HepG2 (cell line): ENCODE measurements at regions not wholly inside any gene's neighbourhood (a gene's known extent, or its start where the extent isn't known, plus 50 kb on each side); places are given as distances from the start of the nearest gene placed in this dataset.

Experiments
- ATAC-seq: fragments of 200-7000 bp; cut with Tn5 transposase; 3 replicates; pipeline ENCODE4 v1.9.1; 2020; ENCODE audit warnings: mild to moderate bottlenecking, moderate library complexity
- BruUV-seq: library from RNA; stranded (reverse); fragments of 400-500 nt; replicated peaks from 2 replicates; lab custom pipeline; 2021; lab: Mats Ljungman, UMichigan
- CTCF ChIA-PET: fragments of 300-600 bp; formaldehyde crosslinking; extraction: SDS; loops from one replicate; lab custom pipeline; 2021; ENCODE audit warnings: low total read pairs, inconsistent platforms, low intra/inter-chr PET ratio; lab: Yijun Ruan, JAX
- POLR2A ChIA-PET: fragments of 350-600 bp; sonication (Branson Sonifier 250); formaldehyde crosslinking; loops from one replicate; lab custom pipeline; 2020; ENCODE audit warnings: antibody characterized with exemption, inconsistent platforms; lab: Yijun Ruan, JAX
- DNase-seq: peaks from one replicate; pipeline ENCODE4 v3.0.0-alpha.2; 2015; ENCODE audit warnings: low spot score
- FAIRE-seq: peaks from 3 replicates; lab custom pipeline; 2011; peaks lifted over from hg19 to GRCh38; lab: Jason Lieb, UNC
- H2AFZ ChIP-seq: one replicate; pipeline ENCODE4 v1.6.1; 2011; ENCODE audit warnings: low read length, inconsistent platforms
- H3K27ac ChIP-seq: fragments of 300-600 bp; 3 replicates; pipeline ENCODE4 v1.8.0; 2011; ENCODE audit warnings: mixed run types, mild to moderate bottlenecking, mixed read lengths, low read length, inconsistent platforms; ENCODE audit not compliant: insufficient read depth; ENCODE audit errors: extremely low read length
- H3K27me3 ChIP-seq, 2 experiments: fragments of 200-600 bp in 1 of 2; 2 replicates in 1 of 2; 3 replicates in 1 of 2; pipeline versions ENCODE4 v1.6.0 to v1.8.0; 2011; ENCODE audit warnings: low read length in 2 of 2, mild to moderate bottlenecking in 2 of 2, moderate library complexity in 2 of 2, inconsistent platforms in 1 of 2; ENCODE audit not compliant: insufficient read depth in 2 of 2, control insufficient read depth in 1 of 2
- H3K36me3 ChIP-seq, 2 experiments: fragments of 200-600 bp in 1 of 2; replicated peaks in 1 of 2; 2 replicates in 1 of 2; 3 replicates in 1 of 2; pipeline versions ENCODE4 v1.5.1 to v1.8.0; 2011; ENCODE audit warnings: low read length in 2 of 2, inconsistent platforms in 1 of 2; ENCODE audit not compliant: insufficient read depth in 2 of 2, control insufficient read depth in 1 of 2
- H3K4me1 ChIP-seq: 2 replicates; pipeline ENCODE4 v1.5.1; 2012; ENCODE audit warnings: low read length, inconsistent platforms; ENCODE audit not compliant: insufficient read depth
- H3K4me2 ChIP-seq: 2 replicates; pipeline ENCODE4 v1.6.0; 2011; ENCODE audit warnings: low read depth, low read length, inconsistent platforms
- H3K4me3 ChIP-seq, 3 experiments: fragments of 200-600 bp in 1 of 3; sonication (generic), shearing (Covaris generic) in 1 of 3; replicated peaks in 1 of 3; 2 replicates each; pipeline ENCODE4 v1.5.1; 2011 to 2016; ENCODE audit warnings: low read length in 3 of 3, inconsistent platforms in 2 of 3, low read depth in 2 of 3, mild to moderate bottlenecking in 2 of 3, control low read depth in 1 of 3, mixed read lengths in 1 of 3; ENCODE audit not compliant: insufficient read depth in 1 of 3
- H3K79me2 ChIP-seq: one replicate; pipeline ENCODE4 v1.6.1; 2011; ENCODE audit warnings: low read length, inconsistent platforms; ENCODE audit not compliant: insufficient read depth
- H3K9ac ChIP-seq: 2 replicates; pipeline ENCODE4 v1.6.0; 2011; ENCODE audit warnings: mild to moderate bottlenecking, low read depth, low read length, inconsistent platforms; ENCODE audit not compliant: insufficient read depth
- H3K9me3 ChIP-seq: 2 replicates; pipeline ENCODE4 v1.5.1; 2012; ENCODE audit warnings: mild to moderate bottlenecking, low read length
- H4K20me1 ChIP-seq: 2 replicates; pipeline ENCODE4 v1.6.0; 2011; ENCODE audit warnings: inconsistent platforms, mild to moderate bottlenecking, low read length, moderate library complexity; ENCODE audit not compliant: insufficient read depth
- HNRNPL ChIP-seq: fragments of 200-400 bp; formaldehyde crosslinking; IDR thresholded peaks from 2 replicates; pipeline ENCODE4 v1.6.1; 2017; ENCODE audit warnings: mild to moderate bottlenecking, low read depth, low read length
- HOXA7 ChIP-seq: sonication (generic); formaldehyde crosslinking; IDR thresholded peaks from 2 replicates; pipeline ENCODE4 v1.8.1; 2022; ENCODE audit warnings: mild to moderate bottlenecking, missing genetic modification reagents, moderate library complexity
- MBNL3 ChIP-seq: fragments of 250-450 bp; sonication (Bioruptor Pico); conservative IDR thresholded peaks from 2 replicates; pipeline ENCODE4 v1.8.0; 2022; ENCODE audit warnings: mild to moderate bottlenecking, inconsistent platforms
- NPAS2 ChIP-seq: sonication (generic); formaldehyde crosslinking; IDR thresholded peaks from 2 replicates; pipeline ENCODE4 v1.8.0; 2022; ENCODE audit warnings: mild to moderate bottlenecking, missing genetic modification reagents, borderline replicate concordance
- STAG1 ChIP-seq: sonication (generic); formaldehyde crosslinking; IDR thresholded peaks from 2 replicates; pipeline ENCODE4 v1.4.0; 2020; ENCODE audit warnings: missing genetic modification reagents
- ZFYVE20 ChIP-seq: sonication (generic); formaldehyde crosslinking; IDR thresholded peaks from 2 replicates; pipeline ENCODE4 v1.8.0; 2023; ENCODE audit warnings: low read depth, mild to moderate bottlenecking, moderate library complexity, missing genetic modification reagents, borderline replicate concordance
- ZNF333 ChIP-seq: sonication (generic); formaldehyde crosslinking; IDR thresholded peaks from 2 replicates; pipeline ENCODE4 v1.4.0; 2020; ENCODE audit warnings: mild to moderate bottlenecking, missing genetic modification reagents, borderline replicate concordance
- WGBS: methylation state at CpG from one replicate; pipeline ENCODE4 v1.1.6; 2017; ENCODE audit warnings: low lambda C conversion rate; 5-methylcytosine and 5-hydroxymethylcytosine counted together
- in situ Hi-C: cut with HindIII; loops from 2 replicates; pipeline ENCODE4 v1.10.0; 2017; ENCODE audit warnings: low pct_unique_long_range_greater_than_20kb; ENCODE audit not compliant: extremely low pct_ligation_motif_present
- intact Hi-C: fragments of 100-400 bp; cut with micrococcal nuclease; formaldehyde crosslinking; loops from one replicate; pipeline ENCODE4 v1.10.0; 2022; ENCODE audit not compliant: unreplicated experiment
- TF ChIP-seq, protein P1 (sequence below): sonication (generic); formaldehyde crosslinking; IDR thresholded peaks from 2 replicates; pipeline ENCODE4 v1.4.0; 2020; ENCODE audit warnings: missing genetic modification reagents
- TF ChIP-seq, protein P2 (sequence below): sonication (generic); formaldehyde crosslinking; IDR thresholded peaks from 2 replicates; pipeline ENCODE4 v1.4.0; 2020; ENCODE audit warnings: missing genetic modification reagents, mild to moderate bottlenecking, borderline replicate concordance
- TF ChIP-seq, protein P3 (sequence below), 2 experiments: sonication (generic) in 1 of 2; formaldehyde crosslinking in 1 of 2; IDR thresholded peaks; 2 replicates each; pipeline versions ENCODE4 v1.5.1 to v1.6.1; 2011 to 2020; ENCODE audit warnings: borderline replicate concordance in 1 of 2, low read depth in 1 of 2, low read length in 1 of 2, mild to moderate bottlenecking in 1 of 2, missing genetic modification reagents in 1 of 2, moderate library complexity in 1 of 2

DNA sequence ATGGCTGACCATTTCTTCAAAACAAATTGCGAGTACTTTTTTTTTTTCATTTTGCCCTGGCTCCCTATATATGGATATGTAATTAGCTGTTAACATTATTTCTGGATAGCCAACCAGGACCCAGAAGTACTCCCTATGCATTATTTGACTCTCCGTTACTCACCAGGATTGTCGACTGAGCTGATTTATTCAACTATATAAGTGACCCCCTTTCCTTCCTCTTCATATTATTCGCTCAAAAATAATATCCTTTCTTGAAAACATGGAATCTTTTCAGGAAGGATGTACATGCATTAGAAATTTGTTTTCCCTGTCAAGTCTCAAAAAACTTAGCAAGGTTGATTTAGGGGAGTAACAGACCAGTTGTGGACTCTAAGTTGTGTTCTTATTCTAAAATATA lies 114.1 kb upstream of the KLHL4 start:
- TF ChIP-seq ZFYVE20, result no peak
- TF ChIP-seq, protein P1, sequence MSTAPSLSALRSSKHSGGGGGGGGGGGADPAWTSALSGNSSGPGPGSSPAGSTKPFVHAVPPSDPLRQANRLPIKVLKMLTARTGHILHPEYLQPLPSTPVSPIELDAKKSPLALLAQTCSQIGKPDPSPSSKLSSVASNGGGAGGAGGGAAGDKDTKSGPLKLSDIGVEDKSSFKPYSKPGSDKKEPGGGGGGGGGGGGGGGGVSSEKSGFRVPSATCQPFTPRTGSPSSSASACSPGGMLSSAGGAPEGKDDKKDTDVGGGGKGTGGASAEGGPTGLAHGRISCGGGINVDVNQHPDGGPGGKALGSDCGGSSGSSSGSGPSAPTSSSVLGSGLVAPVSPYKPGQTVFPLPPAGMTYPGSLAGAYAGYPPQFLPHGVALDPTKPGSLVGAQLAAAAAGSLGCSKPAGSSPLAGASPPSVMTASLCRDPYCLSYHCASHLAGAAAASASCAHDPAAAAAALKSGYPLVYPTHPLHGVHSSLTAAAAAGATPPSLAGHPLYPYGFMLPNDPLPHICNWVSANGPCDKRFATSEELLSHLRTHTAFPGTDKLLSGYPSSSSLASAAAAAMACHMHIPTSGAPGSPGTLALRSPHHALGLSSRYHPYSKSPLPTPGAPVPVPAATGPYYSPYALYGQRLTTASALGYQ, result no peak
- no peak for TF ChIP-seq NPAS2
- no peak for TF ChIP-seq HOXA7
- no peak for TF ChIP-seq MBNL3 (CRISPR knock-in tag)
- TF ChIP-seq ZNF333 (CRISPR knock-in tag), result no peak
- TF ChIP-seq, protein P2, sequence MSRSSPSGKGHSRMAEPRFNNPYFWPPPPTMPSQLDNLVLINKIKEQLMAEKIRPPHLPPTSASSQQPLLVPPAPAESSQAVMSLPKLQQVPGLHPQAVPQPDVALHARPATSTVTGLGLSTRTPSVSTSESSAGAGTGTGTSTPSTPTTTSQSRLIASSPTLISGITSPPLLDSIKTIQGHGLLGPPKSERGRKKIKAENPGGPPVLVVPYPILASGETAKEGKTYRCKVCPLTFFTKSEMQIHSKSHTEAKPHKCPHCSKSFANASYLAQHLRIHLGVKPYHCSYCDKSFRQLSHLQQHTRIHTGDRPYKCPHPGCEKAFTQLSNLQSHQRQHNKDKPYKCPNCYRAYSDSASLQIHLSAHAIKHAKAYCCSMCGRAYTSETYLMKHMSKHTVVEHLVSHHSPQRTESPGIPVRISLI (CRISPR knock-in tag), result no peak
- TF ChIP-seq, protein P3, sequence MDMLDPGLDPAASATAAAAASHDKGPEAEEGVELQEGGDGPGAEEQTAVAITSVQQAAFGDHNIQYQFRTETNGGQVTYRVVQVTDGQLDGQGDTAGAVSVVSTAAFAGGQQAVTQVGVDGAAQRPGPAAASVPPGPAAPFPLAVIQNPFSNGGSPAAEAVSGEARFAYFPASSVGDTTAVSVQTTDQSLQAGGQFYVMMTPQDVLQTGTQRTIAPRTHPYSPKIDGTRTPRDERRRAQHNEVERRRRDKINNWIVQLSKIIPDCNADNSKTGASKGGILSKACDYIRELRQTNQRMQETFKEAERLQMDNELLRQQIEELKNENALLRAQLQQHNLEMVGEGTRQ (IDR thresholded peaks at IDR 0.05; ENCODE audit: low read depth, low read length), result no peak
- TF ChIP-seq, protein P3 (CRISPR knock-in tag; IDR thresholded peaks at IDR 0.05; ENCODE audit: borderline replicate concordance), result no peak
- TF ChIP-seq HNRNPL, result no peak
- no peak for TF ChIP-seq STAG1 (CRISPR knock-in tag)
- no TSS peak for BruUV-seq
- no peaks in the 10 kb centered on the region for H4K20me1 ChIP-seq
- no peak overlapping the region for H3K27ac ChIP-seq
- no peak overlapping the region for H3K4me3 ChIP-seq
- no peak overlapping the region for H3K4me2 ChIP-seq
- no peak overlapping the region for H3K9ac ChIP-seq
- ChIA-PET CTCF (no interaction called here), POLR2A (no interaction called here)
- intact Hi-C loops (no loop called here), in situ Hi-C loops (no loop called here)
- H3K4me1 ChIP-seq, result no peaks in the 10 kb centered on the region
- DNase-seq (no peak), ATAC-seq (no peak), FAIRE-seq (no peak)
- no peak overlapping the region for H2AFZ ChIP-seq
- H3K36me3 ChIP-seq, result no peaks in the 10 kb centered on the region
- H3K27me3 ChIP-seq, result no peaks in the 10 kb centered on the region
- H3K79me2 ChIP-seq, result no peaks in the 10 kb centered on the region
- no peaks in the 10 kb centered on the region for H3K9me3 ChIP-seq
- WGBS, result 40% methylated on average over 4 of the region's 4 CpGs
